ENCODE measurements at regions not wholly inside any gene's neighbourhood (a gene's known extent, or its start where the extent isn't known, plus 50 kb on each side); places are given as distances from the start of the nearest gene placed in this dataset.

DNA sequence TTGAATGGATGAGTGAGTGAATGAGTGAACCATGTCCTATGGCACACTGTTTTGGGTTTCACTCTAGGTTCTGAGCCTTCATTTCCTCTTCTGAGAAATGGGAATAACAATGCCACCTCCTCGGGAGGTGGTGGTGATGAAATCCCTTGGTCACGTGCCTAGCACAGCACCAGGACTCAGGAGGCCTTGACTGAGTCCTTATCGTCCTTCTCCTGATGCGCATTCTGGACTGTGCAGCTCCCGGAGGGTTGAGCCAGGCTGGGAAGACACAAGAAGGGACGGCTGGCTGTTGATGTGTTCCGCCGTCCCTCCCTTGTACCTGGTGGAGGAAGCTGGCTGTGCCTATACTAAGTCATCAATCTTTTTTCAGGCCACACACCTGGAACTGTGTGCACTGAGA, 437.3 kb downstream of the ZNF521 start:
- DNase-seq: no peak

DNA sequence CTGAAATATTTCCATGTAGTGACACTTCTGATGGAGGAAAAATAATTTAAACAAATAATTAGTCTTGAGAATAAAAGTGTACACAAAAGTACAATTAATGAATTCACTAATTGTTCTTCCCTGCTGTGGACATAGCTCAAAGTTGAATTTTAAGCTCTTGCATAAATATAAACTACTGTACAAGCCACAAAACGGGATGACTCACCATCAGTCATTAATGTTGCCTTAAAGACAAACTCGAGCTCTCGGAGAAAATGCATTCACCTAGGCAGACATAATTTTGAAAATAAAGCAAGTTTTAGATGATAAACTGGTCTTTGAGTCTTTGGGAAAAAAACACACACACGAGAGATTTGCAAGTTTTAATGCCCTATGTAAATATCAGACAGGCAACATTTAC, 436.4 kb downstream of the ZNF521 start:
- DNase-seq: no peak

DNA sequence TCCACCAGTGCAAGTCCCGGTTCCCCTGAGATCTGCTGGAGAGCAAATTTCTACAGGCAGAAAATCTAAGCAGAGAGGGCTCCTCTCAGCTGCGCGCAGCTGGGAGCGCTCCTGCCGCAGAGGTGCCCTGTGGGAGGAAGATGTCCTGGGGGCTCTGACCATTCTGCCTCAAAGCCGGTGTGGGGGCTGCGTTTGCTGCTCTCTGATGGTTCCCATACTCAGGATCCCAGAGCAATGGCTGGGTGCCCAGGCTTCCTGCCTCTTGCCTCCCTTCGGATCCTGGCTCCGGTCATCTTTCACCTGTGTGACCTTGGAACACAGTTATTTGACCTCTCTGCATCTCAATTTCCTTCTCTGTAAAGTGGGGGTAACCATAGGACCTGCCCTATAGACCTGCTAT, 434.2 kb downstream of the ZNF521 start:
- DNase-seq: no peak

DNA sequence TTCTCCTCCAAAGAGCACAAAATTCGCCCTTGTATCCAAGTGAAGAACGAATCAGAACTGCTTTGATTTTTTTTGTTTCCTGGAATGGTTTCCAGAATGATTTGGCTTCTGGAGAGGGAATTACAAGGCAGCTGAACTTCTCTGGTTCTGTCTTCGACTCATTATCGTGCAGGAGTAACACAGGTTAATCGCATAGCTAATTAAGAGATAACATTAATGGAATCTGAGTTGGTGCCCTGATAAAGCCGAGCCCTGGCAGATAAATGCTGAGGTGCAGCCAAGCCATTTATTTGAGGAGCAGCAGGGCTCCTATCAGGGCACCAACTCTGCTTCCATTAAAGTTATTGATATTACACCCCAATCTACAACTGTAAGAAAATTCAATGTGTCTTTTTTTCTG, 433.7 kb downstream of the ZNF521 start:
- no peak for DNase-seq

DNA sequence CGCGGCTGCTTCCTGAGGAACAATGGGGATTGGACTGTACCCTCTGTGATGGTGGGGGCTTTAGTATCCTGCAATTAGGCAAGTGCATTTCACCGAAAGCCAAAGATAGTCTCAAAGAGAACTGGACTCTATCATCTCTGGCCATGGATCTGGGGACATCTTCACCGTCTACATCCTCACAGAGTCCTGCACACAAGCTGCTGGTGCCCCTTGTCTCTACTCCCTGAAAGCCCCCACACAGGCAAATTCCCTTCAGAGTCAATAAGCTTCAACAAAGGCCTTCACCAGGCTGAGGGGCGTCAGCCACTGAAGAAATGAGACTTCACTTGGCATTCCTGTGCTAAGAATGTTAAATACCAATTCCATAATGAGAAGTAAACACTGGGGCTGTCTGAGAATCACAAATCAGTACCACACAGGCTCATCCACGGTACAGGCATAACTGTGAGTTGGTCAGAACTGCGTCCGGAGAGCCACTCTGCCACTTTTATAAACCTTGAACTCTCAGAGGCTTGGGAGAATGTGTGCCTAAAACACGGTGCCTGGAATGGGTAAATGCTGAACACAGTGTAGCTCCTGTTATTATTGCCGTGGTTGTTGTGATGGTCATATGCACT, 432.7 kb downstream of the ZNF521 start:
- DNase-seq: no peak

DNA sequence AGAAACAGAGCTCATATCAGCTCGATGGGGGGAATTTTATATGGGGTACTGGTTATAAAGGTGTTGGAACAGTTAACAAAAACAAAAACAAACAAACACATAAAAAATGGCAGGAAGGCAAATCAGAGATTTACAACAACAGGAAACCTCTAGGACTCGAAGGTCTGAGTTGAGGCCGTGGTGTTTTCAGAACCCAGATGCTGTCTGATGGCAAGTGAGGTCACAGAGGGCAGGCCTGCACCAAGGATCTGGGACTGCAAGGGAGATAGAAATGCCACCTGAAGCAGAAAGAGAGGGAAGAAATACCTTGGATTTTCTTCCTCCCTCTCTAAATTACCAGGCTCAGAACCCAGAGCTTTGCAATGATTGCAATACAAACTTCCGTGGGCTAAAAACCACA, 429.5 kb downstream of the ZNF521 start:
- DNase-seq: no peak

DNA sequence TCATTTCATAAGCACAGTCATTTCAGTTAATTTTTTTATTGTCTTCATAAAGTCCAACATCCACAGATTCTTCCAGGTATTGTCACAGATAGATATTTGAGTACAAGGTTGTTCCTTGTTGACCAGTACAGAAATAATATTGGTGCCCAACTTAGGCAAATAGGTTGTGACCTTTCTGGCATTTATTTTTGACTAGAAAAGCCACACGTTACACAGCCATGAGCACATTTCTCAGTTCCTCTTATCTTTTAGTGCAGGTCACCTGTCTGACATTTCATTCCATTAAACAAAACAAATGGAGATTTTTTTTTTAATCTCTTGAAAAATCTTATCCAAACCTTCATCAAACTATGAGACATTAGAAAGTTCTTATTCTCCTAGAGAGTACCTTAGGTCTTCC, 428.8 kb downstream of the ZNF521 start:
- DNase-seq: no peak

DNA sequence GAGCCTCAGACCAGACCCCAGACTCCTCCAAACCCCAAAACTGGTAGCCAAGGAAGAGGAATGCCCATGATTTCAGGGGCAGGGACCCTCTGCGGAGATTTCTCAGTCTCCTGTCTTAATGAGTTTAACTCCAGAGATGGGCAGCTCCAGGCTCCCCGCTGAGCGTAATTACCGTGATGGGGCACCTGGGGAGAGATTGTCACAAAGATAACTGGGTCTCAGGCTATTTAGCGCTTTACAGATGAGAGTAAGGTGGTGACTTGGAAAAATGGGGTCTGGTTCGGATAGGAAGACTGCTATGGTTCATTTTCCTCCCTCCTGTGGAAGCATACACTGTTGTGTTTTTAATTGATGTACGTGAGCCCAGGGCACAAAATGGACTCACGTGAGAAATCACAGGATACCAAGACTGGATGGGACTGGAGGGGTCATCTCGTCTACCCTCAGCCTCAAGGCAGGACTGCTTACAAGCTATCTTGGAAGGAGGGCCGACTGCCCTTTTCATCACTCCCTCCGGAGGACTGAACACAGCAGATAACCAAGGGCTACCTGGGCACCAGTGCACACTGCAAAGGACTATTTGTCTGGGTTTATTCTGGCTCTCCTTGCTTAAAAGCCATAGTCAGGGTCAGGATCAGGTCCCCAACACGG, 427.8 kb downstream of the ZNF521 start:
- no peak for DNase-seq

DNA sequence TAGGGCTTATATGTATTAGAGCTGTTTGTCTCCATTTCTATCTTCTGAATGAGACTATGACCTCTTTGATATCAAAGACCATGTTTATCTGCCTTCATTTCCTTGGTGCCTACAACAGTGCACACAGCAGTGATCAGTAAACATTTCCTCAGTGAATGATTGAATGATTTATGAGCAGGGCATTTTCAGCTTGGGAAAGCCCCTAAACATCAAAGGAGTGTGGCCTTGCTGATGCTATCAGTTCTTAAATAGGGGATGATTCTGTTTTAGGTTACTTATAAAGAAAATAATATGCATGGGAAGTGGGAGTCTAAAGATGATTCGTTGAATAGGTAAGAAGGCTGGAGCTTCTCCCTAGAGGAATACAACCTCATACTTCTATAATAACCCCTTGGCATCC, 425.3 kb downstream of the ZNF521 start:
- no peak for DNase-seq

DNA sequence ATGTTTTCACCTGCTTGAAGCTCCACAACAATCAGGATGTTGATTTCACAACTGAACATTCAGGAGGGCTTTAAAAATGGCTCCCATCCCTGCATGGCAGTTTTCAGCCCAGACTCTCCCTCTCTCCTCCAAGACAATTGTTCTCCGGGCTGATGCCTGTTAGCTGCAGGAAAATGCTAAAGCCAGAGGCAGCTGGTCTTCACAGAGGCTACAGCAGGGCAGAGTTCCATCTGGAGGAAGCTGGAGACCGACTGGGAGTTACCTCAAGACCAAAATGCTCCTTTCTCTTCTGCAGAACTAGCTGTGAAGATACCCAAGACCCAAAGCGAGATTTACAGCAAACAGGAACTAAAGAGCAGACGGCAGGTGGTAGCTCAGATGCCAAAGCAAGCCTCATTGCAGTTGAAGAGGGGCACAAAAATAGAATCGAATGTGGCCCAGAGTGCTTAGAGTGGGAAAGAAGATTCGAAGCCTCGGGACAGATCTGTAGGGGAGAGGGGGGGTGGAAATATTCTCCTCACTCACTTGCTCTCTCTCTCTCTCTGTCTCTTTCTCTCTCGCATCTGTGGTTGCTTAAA, 423.6 kb downstream of the ZNF521 start:
- no peak for DNase-seq

DNA sequence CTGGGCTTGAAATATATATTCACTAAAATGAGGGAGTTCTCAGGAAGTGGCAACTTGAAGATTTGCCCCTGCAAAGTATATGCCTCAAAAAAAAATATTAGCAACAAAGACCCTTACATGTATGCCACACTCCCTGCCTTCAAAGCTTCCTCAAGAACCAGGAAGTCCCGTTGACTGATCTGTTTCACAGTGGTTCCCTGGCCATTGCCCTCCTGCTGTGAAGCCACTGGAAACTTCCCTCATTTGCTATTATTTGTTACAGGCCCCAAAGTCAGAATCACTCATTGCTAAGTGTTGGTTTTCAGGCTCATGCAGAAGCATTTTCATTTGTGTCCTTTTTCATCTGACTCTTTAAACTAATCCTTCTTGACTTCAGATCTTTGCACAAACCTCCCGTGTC, 421.5 kb downstream of the ZNF521 start:
- no peak for DNase-seq

DNA sequence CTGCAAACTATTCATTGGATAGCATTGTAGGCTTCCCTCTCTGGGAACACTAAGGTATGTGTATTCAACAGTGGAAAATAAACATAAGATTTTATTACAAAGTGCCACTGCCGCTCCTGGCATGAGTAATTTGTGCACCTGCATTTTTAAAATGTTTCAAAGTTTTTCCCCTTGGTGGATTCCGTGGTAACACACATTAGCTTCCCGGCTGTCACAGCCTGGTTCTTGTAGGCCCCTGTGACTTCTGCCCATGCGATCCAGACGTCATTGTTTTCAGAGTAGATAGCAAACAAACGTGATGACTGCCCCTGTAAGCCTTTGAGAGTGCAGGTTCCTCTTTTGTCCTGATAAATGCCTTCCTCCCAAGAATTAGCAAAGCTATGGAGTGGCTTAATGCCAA, 421.0 kb downstream of the ZNF521 start:
- DNase-seq: no peak

DNA sequence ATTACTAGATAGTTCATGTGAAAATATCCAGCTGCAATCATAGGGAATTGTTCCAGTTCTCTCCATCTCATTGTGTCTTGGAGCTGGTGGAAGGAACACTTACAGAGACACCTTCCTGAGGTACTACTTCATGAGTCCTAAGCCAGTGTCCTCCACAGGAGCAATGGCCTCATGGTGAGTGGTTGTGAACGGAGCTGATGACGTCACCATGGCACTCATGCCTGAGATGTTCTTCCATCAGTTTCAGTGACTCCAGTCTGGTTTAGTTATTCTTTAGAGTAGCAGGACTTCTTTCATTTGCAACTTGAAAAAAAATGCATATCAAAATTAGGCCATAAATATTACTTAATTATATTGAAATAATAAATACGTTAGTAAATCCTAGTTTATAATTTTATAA, 418.6 kb downstream of the ZNF521 start:
- no peak for DNase-seq

DNA sequence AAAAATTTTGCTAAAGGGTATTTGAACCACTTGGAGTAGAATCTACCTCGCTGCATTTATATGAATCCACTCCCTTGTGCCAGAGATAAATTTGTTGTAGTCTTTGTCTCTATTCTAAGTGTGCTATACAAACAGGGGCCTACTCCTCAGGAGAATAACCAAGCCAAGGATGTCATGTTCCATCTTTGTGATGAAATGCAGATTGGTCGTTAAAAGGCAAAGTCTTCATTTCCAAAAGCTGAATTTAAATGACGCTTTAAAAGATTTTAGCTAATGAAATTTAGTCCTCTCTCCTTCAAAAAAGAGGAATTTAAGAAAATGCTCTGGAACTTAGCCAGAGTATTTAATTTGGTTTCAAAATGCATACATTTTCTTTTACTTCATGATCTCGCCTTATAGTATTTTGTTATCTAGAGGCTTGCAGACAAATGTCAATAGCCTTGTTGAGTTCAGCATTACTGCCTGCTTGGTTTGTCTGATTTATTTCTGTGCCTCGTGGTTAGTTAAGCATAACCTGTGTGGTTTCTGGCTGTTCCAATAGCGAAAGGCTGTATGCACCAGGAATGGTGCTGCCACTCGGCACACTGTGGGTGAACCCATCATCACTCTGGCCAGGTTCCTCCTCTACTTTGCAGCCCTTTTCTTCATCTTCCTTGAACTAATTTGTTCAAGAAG, 417.6 kb downstream of the ZNF521 start:
- DNase-seq: no peak

DNA sequence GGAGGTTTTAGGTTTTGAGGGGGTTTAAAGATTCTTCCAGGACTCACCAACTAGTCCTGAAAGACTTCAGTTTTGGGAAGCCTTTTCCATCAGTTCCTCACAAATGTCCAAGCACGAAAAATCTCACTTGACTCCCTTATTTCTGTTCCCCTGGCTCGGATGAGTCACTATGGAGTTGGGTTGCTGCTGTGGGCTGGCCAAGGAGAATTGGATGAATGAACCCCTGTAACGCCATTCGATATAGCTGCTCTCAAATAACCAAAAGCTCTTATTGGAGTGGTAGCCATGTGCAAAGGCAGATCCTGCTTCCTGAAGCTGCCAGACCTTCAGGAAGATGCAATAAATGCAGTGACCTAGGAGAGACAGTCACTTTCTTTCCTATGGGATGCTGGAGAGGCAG, 417.0 kb downstream of the ZNF521 start:
- no peak for DNase-seq

DNA sequence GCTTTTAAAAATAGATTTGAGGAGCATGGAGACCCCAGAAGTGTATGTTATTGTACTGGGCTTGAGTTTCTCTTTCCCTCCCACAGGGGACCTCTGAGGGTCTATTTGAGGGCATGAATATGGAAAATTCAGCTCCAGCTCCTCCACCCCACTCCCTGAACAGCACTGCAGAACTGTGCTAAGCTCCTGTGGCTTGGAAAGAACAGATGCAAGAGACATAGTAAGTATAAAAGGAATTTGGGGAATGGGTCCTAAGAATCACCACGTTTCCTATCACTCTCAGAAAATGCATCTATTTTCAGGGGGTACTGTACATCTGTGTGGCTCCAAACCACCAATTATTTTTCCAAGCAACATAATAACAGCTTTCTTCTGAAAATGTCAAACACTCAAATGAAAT, 416.1 kb downstream of the ZNF521 start:
- no peak for DNase-seq

DNA sequence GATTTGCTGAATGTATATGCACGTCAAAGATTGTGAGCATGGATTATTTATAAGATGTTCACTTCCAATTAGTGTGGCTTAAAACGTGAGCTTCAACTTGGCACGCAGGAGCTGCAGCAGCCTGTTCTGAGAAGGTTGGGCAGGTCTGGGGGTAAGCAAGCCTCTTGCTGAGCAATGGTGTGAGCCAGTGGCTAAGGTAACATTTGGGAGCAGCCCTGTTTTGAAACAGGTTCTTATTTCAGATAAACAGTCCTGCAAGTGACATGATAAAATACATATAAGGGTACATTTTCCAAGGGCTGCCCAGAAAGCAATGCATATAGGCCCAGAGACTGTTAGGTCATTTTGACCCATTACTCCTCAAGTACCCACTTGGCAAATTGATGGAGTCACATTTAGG, 415.3 kb downstream of the ZNF521 start:
- DNase-seq: no peak

DNA sequence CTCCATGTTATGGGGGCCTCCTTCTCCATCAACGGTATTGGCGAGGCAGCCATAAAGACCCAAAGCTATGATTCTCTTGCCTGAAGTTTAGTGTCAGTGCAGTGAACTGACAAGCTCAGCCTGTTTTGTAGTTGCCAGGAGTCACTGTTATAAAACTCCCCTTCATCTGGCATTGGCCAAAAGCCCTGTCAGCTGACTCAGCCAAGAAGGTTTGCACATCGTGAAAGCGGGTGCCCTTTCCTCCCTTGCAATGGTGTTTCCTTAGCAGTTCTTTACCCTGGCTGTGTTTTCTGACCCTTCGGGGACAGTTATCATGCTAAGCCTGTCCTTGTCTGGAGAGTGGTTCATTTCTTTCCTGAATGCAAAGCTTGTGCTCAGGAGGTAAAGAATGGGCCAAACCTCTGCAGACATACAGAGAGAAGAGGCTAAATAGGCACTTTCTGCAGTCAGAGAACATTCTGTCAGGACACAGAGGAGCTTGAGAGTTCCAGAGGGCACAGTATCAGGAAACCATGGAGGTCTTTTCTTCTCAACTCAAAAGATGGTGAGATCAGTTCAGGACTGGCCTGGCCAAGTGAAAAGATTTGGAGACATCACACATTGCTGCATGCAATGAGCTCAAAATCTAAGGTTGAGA, 414.2 kb downstream of the ZNF521 start:
- DNase-seq: no peak

DNA sequence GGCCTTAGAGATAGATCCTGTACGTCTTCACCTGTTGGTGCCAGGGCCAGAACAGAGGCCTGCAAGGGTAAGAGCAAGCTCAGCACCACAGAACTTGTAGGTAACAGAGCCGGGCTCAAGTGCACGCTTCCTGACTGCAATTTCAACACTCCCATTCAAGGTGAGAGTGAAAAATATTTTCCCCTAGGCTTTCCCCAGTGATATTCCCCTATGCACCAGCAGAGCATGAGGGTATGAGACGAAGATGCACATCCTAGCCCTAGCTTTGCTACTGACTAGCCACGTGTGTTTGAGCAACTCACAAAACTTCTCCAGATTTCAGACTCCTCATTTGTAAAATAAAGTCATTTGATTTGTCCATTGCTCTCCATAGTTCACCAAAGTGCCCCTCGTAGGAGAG, 411.6 kb downstream of the ZNF521 start:
- no peak for DNase-seq

DNA sequence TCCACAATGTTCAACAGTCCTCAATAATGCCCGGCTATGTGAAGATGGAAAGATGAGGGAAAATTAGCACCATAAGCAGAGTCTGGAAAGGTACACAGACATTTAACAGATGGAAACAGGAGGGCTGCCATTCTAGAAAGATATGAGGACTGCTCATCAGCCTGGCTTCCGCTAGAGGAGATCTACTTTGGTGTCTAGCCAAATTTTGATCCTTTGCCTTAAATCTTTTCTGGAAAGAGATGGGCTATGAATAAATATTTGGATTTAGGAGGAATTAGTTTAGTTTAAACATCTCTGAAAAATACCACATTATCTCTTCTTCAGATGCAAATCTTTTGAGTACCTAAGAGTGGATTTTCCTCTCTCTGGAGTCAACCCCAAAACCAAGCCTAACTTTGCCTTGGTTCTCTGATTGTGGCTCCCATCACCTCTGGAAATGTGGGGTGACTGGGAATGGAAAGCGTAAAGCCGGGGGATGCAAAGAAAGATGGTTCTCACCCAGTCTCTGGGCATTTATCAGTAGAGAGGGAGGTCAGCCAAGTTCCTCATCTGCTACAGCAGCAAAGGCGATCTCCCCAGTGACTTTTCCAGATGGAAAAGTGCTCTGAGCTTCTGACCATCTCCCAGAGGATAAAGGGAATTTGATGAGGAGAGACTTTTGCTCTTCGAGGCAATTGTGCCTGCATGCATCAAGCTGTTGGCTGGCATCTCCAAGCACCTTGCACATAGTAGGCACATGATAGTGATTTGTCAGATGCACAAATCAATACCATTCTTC, 410.6 kb downstream of the ZNF521 start:
- DNase-seq: no peak

DNA sequence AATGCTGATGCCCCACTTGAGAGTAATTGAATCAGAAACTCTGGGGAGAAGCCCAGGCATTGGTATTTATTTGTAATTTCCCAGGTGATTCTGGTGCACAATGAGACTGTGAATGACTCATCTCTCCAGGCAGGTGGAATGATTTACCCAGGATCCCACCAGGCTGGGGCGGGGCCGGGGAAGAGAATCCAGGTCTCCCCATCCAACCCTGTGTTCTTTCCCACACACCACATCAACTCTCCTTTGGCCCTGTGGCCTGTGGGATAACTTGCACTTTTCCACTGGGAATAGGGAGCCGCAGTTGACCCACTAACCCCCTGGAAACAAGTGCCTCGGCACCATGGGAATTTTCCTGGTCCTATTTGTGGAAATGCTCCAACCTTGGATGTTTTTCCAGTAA, 409.8 kb downstream of the ZNF521 start:
- DNase-seq: no peak

DNA sequence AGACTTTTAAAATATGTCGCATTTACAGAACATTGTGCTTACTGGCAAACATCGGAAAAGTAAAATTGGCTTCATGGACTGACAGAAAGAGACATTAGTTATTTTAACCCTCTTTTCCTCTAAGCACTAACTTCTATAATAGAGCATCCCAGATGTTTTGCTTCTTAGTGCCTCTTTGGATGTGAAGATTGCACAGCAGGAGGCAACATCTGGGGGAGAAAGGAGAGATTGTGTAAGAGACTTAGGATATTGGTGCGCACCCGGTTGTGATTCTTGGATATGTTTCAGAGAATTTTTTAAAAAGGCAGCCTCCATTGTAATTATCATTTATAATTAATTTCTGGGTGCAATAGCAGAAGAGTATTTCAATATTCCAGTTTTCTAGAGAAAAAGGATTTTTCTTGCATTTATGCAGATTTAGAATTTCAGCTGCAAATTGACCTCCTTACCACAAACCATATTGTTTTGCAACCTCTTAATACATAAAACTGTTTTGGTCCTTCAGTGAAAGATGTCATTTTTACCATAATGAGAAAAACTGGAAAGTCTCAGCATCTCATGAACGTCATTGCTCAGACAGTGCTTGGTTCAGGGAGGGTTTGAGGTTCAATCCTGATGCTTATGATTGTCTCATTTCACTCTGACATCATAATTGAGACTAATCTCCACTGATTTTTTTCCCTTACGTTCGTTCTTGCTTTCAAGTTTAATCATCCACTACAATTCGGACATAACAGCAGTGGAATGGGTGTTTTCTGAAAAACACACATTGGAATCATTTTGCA, 404.3 kb downstream of the ZNF521 start:
- DNase-seq: no peak
